ENCODE measurements at regions not wholly inside any gene's neighbourhood (a gene's known extent, or its start where the extent isn't known, plus 50 kb on each side); places are given as distances from the start of the nearest gene placed in this dataset.

DNA sequence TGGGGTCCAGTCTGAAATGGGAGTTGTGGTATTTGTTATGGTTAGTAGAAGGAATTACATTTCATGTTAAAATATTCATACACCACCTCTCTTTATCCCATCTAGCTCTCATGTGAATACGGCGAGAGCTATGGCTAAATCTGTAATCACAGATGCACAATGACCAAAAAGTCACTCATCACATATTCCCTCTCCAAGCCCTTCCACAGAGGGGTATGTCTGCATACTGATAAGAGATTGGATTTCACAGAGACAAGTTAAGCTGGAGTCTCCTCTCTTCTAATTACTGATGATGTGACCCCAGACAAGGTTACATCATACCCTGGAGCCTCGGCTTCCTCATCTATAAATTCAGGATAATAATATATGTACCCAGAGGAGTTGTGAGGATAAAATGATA lies 237.8 kb upstream of the RHOBTB1 start:
- H3K36me3 ChIP-seq (ENCODE audit: control insufficient read depth in 1 of 2, insufficient read depth in 2 of 2, low read length in 1 of 2), result no peaks in the 10 kb centered on the region
- H3K9me3 ChIP-seq (ENCODE audit: control insufficient read depth, low read length), result no peaks in the 10 kb centered on the region
- no peaks in the 10 kb centered on the region for H3K4me1 ChIP-seq (ENCODE audit: control insufficient read depth in 1 of 2, insufficient read depth in 2 of 2, low read length in 2 of 2)
- 94 to 100% methylated on average over 3 of the region's 3 CpGs for WGBS, 2 donors
- ATAC-seq (ENCODE audit: low FRiP score) (no peak), DNase-seq (no peak)
- H3K27ac ChIP-seq (ENCODE audit: low read depth in 1 of 2, low read length in 2 of 2), result no peak overlapping the region
- no peaks in the 10 kb centered on the region for H3K27me3 ChIP-seq (ENCODE audit: control insufficient read depth in 1 of 2, insufficient read depth in 2 of 2, low read length in 1 of 2)
- intact Hi-C loops (cut with DNase I), result no loop called here
- H3K4me3 ChIP-seq (ENCODE audit: low read length in 2 of 2), result no peak overlapping the region

DNA sequence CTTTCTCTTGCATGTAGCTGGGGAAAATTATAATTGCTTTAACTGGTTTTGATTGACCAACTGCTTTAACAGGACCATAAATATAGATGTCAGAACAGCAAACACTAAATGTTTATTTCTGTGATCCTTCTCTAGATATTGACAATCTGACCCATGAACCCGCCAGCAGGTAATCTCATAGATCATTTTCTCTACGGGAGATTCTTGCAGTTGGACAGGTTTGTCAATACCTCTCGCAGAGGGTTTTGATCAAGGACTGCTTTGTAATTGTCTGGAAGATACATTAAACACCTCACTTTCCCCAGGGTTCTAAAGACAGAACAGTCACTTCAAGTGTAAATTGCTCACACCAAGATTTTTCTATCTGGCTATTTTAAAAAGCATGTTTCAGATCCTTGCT lies 235.8 kb upstream of the RHOBTB1 start:
- intact Hi-C loops (cut with DNase I), result no loop called here

DNA sequence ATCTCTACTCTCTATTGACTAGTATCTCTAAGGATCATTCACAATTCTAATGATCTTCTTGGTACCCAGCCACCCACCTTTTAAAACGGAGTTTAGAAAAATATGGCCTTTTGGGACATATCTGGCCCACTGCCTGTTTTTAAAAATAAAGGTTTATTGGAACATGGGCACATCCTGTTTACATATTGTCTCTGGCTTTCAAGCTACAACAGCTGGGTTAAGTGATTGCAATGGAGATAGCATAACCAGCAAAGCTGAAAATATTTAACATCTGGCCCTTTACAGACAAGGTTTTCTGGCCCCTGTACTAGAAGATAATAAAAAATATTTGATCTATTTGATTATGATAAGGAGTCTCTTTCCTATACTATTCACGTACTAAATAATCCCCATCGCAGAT lies 232.4 kb upstream of the RHOBTB1 start:
- H3K36me3 ChIP-seq (ENCODE audit: control insufficient read depth in 1 of 2, insufficient read depth in 2 of 2, low read length in 1 of 2), result no peaks in the 10 kb centered on the region
- H3K4me1 ChIP-seq (ENCODE audit: control insufficient read depth in 1 of 2, insufficient read depth in 2 of 2, low read length in 2 of 2), result no peaks in the 10 kb centered on the region
- no peaks in the 10 kb centered on the region for H3K9me3 ChIP-seq (ENCODE audit: control insufficient read depth, low read length)
- H3K27ac ChIP-seq (ENCODE audit: low read depth in 1 of 2, low read length in 2 of 2), result no peak overlapping the region
- 65% methylated on average over 3 of the region's 3 CpGs for WGBS, 2 donors
- H3K4me3 ChIP-seq (ENCODE audit: low read length in 2 of 2), result no peak overlapping the region
- intact Hi-C loops (cut with DNase I), result no loop called here
- no peaks in the 10 kb centered on the region for H3K27me3 ChIP-seq (ENCODE audit: control insufficient read depth in 1 of 2, insufficient read depth in 2 of 2, low read length in 1 of 2)
- ATAC-seq (ENCODE audit: low FRiP score) (no peak), DNase-seq (no peak)

More for the DNA sequence above, 235.8 kb upstream of the RHOBTB1 start:
- no peak for ATAC-seq (ENCODE audit: low FRiP score)
- no peak for DNase-seq
- no peak overlapping the region for H3K27ac ChIP-seq (ENCODE audit: low read depth in 1 of 2, low read length in 2 of 2)
- H3K4me1 ChIP-seq (ENCODE audit: control insufficient read depth in 1 of 2, insufficient read depth in 2 of 2, low read length in 2 of 2), result no peaks in the 10 kb centered on the region
- H3K9me3 ChIP-seq (ENCODE audit: control insufficient read depth, low read length), result no peaks in the 10 kb centered on the region
- H3K4me3 ChIP-seq (ENCODE audit: low read length in 2 of 2), result no peak overlapping the region
- H3K27me3 ChIP-seq (ENCODE audit: control insufficient read depth in 1 of 2, insufficient read depth in 2 of 2, low read length in 1 of 2), result no peaks in the 10 kb centered on the region
- H3K36me3 ChIP-seq (ENCODE audit: control insufficient read depth in 1 of 2, insufficient read depth in 2 of 2, low read length in 1 of 2), result no peaks in the 10 kb centered on the region
- 88 to 90% methylated on average over 3 of the region's 3 CpGs for WGBS, 2 donors

DNA sequence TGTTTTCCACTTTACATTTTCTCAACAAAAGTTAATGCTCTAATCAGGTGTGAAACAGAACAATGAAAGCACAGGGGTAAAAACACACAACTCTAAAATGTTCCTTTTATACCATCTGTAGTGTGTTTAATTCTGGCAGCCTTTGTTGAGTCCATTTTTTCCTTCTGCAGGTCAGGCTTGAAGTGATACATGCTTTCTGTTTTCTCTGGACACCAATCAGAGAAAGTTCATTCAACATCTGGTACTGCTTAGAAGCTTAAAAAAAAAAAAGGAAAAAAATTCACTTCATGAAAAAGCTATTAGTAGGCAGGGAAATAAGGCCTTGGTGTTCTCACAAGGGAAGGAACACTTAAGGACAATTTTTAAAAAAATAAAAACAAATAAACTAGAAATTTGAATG lies 231.3 kb upstream of the RHOBTB1 start:
- Histone ChIP-seq H3K27ac (ENCODE audit: low read depth in 1 of 2, low read length in 2 of 2) (no peak overlapping the region), H3K9me3 (ENCODE audit: control insufficient read depth, low read length) (no peaks in the 10 kb centered on the region), H3K36me3 (ENCODE audit: control insufficient read depth in 1 of 2, insufficient read depth in 2 of 2, low read length in 1 of 2) (no peaks in the 10 kb centered on the region), H3K4me3 (ENCODE audit: low read length in 2 of 2) (no peak overlapping the region), H3K4me1 (ENCODE audit: control insufficient read depth in 1 of 2, insufficient read depth in 2 of 2, low read length in 2 of 2) (no peaks in the 10 kb centered on the region), H3K27me3 (ENCODE audit: control insufficient read depth in 1 of 2, insufficient read depth in 2 of 2, low read length in 1 of 2) (no peaks in the 10 kb centered on the region)
- ATAC-seq (ENCODE audit: low FRiP score) (no peak), DNase-seq (no peak)
- intact Hi-C loops (cut with DNase I), result no loop called here

DNA sequence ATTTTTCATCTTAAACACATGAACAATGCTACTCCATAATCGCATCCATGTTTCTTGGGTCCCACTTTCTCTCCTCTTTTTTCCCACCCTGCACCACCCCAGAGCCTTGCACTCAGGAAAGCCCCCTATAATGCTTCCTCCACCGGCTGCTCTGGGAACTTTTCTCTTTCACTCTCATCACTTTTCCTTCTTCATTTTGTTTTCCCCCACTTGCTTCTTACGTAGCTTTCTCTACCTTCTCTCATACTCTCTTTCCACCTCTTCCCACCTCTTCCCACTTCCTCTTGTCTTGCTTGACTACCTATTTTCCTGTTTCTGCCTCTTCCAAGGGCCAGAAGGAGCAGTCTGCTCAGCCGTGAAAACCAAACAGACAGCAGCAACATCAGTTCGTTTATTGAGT lies 229.5 kb upstream of the RHOBTB1 start:
- Histone ChIP-seq H3K27me3 (ENCODE audit: control insufficient read depth in 1 of 2, insufficient read depth in 2 of 2, low read length in 1 of 2) (no peaks in the 10 kb centered on the region), H3K4me3 (ENCODE audit: low read length in 2 of 2) (no peak overlapping the region), H3K36me3 (ENCODE audit: control insufficient read depth in 1 of 2, insufficient read depth in 2 of 2, low read length in 1 of 2) (no peaks in the 10 kb centered on the region), H3K9me3 (ENCODE audit: control insufficient read depth, low read length) (no peaks in the 10 kb centered on the region), H3K4me1 (ENCODE audit: control insufficient read depth in 1 of 2, insufficient read depth in 2 of 2, low read length in 2 of 2) (no peaks in the 10 kb centered on the region), H3K27ac (ENCODE audit: low read depth in 1 of 2, low read length in 2 of 2) (no peak overlapping the region)
- 67 to 71% methylated on average over 5 of the region's 5 CpGs for WGBS, 2 donors
- DNase-seq, result no peak
- ATAC-seq (ENCODE audit: low FRiP score), result no peak
- intact Hi-C loops (cut with DNase I), result no loop called here

DNA sequence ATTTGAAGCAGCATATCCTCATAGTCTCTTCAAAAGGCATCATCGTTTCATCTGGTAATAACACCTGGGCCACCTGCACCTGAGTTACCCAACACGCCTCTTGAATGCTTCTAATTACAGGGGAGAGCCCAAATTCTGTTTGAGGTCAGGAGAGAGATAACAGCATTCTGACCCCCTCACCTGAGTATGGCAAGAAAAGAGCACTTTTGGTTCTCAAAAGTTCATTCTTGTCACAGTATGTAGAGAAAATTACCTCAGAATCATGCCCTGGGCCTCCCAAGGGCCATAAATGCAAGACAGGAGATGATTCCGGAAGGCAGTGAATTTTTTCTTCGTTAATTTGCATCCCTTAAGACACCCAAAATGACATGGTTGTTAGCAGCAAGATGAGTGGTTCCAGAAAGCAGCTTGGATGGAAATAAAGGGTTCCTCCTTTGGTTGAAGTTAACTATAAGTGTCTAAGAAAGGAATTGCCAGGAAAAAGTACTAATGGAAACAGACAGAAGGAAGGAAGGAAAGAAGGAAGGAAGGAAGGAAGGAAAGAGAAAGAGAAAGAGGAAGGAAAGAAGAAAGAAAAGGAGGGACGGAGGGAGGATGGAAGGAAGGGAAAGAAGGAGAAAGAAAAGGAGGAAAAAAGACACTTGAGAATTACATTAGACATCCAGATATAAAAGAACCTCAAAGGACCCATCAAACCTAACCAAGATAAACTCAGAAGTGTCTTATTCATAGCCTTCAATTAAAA lies 228.4 kb upstream of the RHOBTB1 start:
- Histone ChIP-seq H3K4me1 (ENCODE audit: control insufficient read depth in 1 of 2, insufficient read depth in 2 of 2, low read length in 2 of 2) (no peaks in the 10 kb centered on the region), H3K36me3 (ENCODE audit: control insufficient read depth in 1 of 2, insufficient read depth in 2 of 2, low read length in 1 of 2) (no peaks in the 10 kb centered on the region), H3K4me3 (ENCODE audit: low read length in 2 of 2) (no peak overlapping the region), H3K9me3 (ENCODE audit: control insufficient read depth, low read length) (no peaks in the 10 kb centered on the region), H3K27me3 (ENCODE audit: control insufficient read depth in 1 of 2, insufficient read depth in 2 of 2, low read length in 1 of 2) (no peaks in the 10 kb centered on the region), H3K27ac (ENCODE audit: low read depth in 1 of 2, low read length in 2 of 2) (no peak overlapping the region)
- DNase-seq (no peak), ATAC-seq (ENCODE audit: low FRiP score) (no peak)
- 94% methylated on average over 5 of the region's 5 CpGs for WGBS, 2 donors
- intact Hi-C loops (cut with DNase I), result no loop called here

DNA sequence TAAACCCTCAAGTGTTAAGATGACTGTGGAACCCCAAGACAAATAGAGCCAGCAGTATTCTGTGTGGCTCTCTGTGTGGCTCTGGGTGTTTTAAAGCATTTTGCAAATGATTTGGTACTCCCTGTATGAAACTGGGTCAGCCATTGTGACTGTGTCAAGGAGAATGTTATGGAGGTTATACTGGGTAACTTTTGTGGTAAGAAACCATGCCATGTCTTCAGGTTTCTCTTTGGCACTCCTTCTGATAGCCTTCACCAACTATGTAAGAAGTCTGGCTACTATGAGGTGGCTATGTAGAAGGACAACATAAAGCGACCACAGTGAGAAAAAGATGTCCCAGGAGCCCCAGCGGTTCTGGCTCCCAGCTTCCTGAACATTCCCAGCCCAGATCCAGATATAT lies 226.6 kb upstream of the RHOBTB1 start:
- no peak for ATAC-seq (ENCODE audit: low FRiP score)

DNA sequence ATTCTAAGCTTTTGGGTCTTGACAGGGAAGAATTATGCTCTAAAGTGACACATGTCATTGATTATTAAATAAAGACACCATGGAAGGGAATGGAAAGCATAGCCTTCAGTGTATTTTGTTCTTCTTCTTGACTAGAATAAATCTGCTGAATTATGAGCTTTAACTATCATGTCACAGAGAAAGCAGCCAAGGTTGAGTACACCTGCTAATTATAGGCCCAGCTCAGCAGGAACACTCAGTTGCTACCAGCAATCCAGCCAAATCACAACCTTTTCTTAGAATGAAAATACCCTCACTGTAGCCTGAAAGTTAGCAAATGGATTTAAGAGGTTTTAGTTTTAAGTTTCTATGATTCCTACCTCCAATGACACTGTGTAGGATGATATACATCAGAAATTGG lies 225.3 kb upstream of the RHOBTB1 start:
- no peaks in the 10 kb centered on the region for H3K36me3 ChIP-seq (ENCODE audit: control insufficient read depth in 1 of 2, insufficient read depth in 2 of 2, low read length in 1 of 2)
- DNase-seq, result no peak
- no peak overlapping the region for H3K27ac ChIP-seq (ENCODE audit: low read depth in 1 of 2, low read length in 2 of 2)
- intact Hi-C loops (cut with DNase I), result no loop called here
- H3K4me3 ChIP-seq (ENCODE audit: low read length in 2 of 2), result no peak overlapping the region
- no peak for ATAC-seq (ENCODE audit: low FRiP score)
- no peaks in the 10 kb centered on the region for H3K9me3 ChIP-seq (ENCODE audit: control insufficient read depth, low read length)
- H3K4me1 ChIP-seq (ENCODE audit: control insufficient read depth in 1 of 2, insufficient read depth in 2 of 2, low read length in 2 of 2), result peaks cover 0 to 2% of the 10 kb centered on the region in 2 donors
- H3K27me3 ChIP-seq (ENCODE audit: control insufficient read depth in 1 of 2, insufficient read depth in 2 of 2, low read length in 1 of 2), result no peaks in the 10 kb centered on the region

More for the DNA sequence above, 226.6 kb upstream of the RHOBTB1 start:
- no peaks in the 10 kb centered on the region for H3K9me3 ChIP-seq (ENCODE audit: control insufficient read depth, low read length)
- no peak overlapping the region for H3K4me3 ChIP-seq (ENCODE audit: low read length in 2 of 2)
- H3K36me3 ChIP-seq (ENCODE audit: control insufficient read depth in 1 of 2, insufficient read depth in 2 of 2, low read length in 1 of 2), result no peaks in the 10 kb centered on the region
- H3K27me3 ChIP-seq (ENCODE audit: control insufficient read depth in 1 of 2, insufficient read depth in 2 of 2, low read length in 1 of 2), result no peaks in the 10 kb centered on the region
- intact Hi-C loops (cut with DNase I), result no loop called here
- DNase-seq, result no peak
- H3K27ac ChIP-seq (ENCODE audit: low read depth in 1 of 2, low read length in 2 of 2), result no peak overlapping the region
- WGBS, 2 donors, result 87 to 98% methylated on average over 2 of the region's 2 CpGs
- H3K4me1 ChIP-seq (ENCODE audit: control insufficient read depth in 1 of 2, insufficient read depth in 2 of 2, low read length in 2 of 2), result peaks cover 0 to 2% of the 10 kb centered on the region in 2 donors

DNA sequence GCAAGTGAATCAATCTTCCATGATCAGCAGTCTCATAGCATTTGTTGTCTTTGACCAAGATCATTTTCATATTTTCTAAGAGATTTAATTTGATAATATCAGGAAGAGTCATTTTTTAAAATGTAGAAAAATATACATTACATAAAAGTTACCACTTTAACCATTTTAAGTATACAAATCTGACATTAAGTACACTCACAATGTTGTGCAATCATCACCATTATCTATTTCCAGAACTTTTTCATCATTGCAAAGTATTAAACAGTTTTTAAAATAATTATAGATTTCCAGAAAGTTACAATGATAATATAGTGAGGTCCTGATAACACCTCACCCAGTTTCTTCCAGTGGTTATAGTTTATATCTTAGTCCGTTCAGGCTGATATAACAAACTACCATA lies 222.5 kb upstream of the RHOBTB1 start:
- intact Hi-C loops (cut with DNase I), result no loop called here
- no peak for ATAC-seq (ENCODE audit: low FRiP score)
- DNase-seq, result no peak

More for the DNA sequence above, 222.5 kb upstream of the RHOBTB1 start:
- H3K4me3 ChIP-seq (ENCODE audit: low read length in 2 of 2), result no peak overlapping the region
- no peaks in the 10 kb centered on the region for H3K27me3 ChIP-seq (ENCODE audit: control insufficient read depth in 1 of 2, insufficient read depth in 2 of 2, low read length in 1 of 2)
- H3K4me1 ChIP-seq (ENCODE audit: control insufficient read depth in 1 of 2, insufficient read depth in 2 of 2, low read length in 2 of 2), result peaks cover 0 to 2% of the 10 kb centered on the region in 2 donors
- no peak overlapping the region for H3K27ac ChIP-seq (ENCODE audit: low read depth in 1 of 2, low read length in 2 of 2)
- H3K9me3 ChIP-seq (ENCODE audit: control insufficient read depth, low read length), result no peaks in the 10 kb centered on the region
- WGBS, 2 donors, result 98 to 100% methylated on average over 1 of the region's 1 CpG
- H3K36me3 ChIP-seq (ENCODE audit: control insufficient read depth in 1 of 2, insufficient read depth in 2 of 2, low read length in 1 of 2), result no peaks in the 10 kb centered on the region
